ENCODE measurements at regions not wholly inside any gene's neighbourhood (a gene's known extent, or its start where the extent isn't known, plus 50 kb on each side); places are given as distances from the start of the nearest gene placed in this dataset.

GRCh38 chr9:28453918-28454317 lies 880.6 kb upstream of the C9orf72 start:
- TF ChIP-seq CTCF (IDR thresholded peaks at IDR 0.05; ENCODE audit: low read depth, low read length, poor library complexity, severe bottlenecking) (no peak), EZH2phosphoT487 (IDR thresholded peaks at IDR 0.05; ENCODE audit: borderline replicate concordance, low read length) (no peak)

Measured in DOHH2 (cell line).